HG02571 (cell line): ENCODE measurements at regions not wholly inside any gene's neighbourhood (a gene's known extent, or its start where the extent isn't known, plus 50 kb on each side); places are given as distances from the start of the nearest gene placed in this dataset.
A peak's percentile ranks its signal among the peaks of the same experiment; 100 is the strongest.

Experiments
- ATAC-seq: cut with Tn5 transposase; IDR thresholded peaks from one replicate; pipeline ENCODE4 v1.9.1; 2021; ENCODE audit warnings: mild to moderate bottlenecking, moderate library complexity; ENCODE audit not compliant: unreplicated experiment

DNA sequence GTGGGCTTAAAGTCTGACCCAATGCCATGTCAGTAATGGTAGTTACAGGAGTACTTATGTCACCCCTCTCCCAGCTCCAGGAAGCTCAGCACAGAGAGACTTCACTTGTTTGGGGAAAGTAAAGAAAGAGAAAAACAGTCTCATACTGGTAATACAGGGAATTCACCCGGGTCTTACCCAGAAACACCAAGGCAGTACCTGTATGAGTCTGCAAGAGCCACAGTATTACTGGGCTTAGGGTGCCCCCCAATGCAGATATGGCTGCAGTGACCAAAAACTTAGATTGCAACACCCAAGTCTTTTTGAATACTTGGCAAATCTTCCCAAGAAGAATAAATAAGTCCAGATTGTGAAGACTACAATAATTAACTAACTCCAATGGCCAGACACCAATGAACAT, 622.1 kb downstream of the IGSF11 start:
- peak; percentile 97 for ATAC-seq

- no peak for ATAC-seq
Observed at GRCh38 chr3:118425272-118425837, 609.3 kb downstream of the IGSF11 start.

DNA sequence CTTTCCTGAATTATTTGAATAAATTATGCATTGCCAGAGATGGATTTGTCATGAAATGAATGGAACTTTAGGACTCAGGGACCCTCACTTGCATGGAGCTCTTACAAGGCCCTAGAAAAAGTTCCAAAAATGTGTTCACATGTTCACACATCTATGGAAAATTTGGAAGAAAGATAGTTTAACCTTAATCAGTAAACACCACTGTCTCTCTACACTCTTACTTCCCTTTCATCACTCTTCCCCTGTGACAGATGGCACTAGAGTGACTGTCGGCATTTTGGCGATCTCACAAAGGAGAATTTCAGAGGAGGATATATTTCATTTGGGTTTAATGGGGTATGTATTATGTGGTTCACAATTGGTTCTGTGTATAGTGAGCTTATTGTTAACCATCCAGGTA, 600.8 kb downstream of the IGSF11 start:
- ATAC-seq, result no peak

DNA sequence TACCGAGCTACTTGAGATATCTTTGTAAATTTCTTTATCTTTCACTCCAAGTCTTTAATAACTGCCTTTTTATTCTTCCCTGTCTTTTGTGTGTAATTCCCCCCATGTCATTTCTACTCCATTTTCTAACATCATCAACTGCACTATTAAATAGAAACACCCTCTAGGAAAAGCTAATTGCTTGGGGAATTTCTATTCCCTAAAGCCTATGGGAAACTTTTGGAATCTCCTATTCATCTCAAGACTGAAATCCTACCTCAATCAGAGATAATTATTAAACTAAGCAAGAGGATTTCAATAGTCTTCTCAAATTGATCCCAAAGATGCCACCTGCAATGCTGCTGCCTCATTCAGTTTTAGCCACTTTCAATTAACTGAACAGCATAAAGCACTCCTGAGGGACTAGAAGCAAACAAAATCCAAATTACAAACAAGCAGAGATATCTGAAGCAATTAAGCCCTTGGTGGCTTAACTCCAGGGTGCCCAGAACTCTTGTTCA, 598.7 kb downstream of the IGSF11 start:
- no peak for ATAC-seq

DNA sequence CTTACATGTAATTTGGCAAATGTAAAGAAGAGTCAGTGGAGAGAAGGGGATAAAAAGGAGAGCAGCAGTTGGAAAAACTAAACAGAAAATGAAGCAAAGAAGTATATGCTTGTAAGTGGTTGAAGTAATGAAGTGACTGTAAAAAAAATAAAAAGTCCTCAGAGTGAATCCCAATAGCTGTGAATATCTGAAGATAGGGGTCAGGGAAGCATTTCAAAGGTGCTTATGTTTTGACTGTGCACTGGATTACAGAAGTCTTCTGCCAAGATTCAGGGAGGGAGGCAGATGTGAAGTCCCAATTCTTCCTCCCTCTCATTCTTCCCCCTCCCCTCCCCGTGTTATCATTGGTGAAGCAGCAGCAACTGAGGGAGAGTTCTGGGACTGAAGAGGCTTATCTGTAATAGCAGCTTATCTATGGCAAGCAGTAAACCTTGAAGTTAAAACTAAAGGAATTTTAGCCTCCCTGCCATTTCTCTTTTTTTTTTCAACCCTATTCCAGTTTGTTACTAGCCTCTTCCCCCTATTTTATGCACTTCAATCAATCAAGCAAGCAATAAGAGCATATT, 597.9 kb downstream of the IGSF11 start:
- no peak for ATAC-seq

GRCh38 chr3:118445036-118445435, 589.6 kb downstream of the IGSF11 start:
- no peak for ATAC-seq

GRCh38 chr3:118447339-118447738, 587.3 kb downstream of the IGSF11 start:
- no peak for ATAC-seq

- ATAC-seq, result no peak
Observed at GRCh38 chr3:118466795-118467330, 567.8 kb downstream of the IGSF11 start.

DNA sequence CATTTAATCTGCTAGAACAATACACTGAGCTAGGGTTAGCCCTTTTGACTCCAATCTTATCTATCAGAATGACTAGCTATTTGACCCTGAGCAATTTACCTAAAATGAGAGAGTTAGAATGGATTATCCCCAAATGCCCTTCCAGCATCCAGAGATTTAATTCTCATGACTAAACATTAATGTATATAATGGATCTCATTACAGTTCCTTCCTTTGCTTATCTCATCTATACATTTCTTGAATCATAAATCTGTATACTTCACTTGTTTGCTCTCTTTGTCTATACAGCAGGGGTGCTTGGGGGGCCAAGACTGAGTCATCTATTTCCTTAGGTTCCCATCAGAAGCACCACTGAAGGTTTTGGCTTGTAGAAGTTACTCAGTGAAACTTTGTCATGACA, 565.8 kb downstream of the IGSF11 start:
- no peak for ATAC-seq

DNA sequence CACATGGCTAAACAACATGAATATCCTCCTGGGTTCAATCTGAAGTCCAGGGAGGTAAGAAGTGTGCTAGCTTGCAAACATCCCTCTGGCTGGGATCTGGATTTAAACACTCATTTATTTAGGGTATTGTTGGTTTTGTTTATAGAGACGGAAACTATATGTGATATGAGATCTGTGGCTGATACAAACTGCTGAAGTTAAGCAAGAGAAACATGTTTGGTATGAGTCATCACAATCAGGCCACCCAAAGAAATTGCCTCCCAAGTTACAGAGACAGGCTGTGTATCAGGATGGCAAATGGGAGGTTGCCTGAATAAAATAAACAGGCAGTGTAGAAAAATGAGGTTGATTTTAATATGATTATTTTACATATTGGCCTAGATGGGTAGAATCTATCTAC, 562.1 kb downstream of the IGSF11 start:
- no peak for ATAC-seq

GRCh38 chr3:118473343-118473742, 561.3 kb downstream of the IGSF11 start:
- no peak for ATAC-seq

DNA sequence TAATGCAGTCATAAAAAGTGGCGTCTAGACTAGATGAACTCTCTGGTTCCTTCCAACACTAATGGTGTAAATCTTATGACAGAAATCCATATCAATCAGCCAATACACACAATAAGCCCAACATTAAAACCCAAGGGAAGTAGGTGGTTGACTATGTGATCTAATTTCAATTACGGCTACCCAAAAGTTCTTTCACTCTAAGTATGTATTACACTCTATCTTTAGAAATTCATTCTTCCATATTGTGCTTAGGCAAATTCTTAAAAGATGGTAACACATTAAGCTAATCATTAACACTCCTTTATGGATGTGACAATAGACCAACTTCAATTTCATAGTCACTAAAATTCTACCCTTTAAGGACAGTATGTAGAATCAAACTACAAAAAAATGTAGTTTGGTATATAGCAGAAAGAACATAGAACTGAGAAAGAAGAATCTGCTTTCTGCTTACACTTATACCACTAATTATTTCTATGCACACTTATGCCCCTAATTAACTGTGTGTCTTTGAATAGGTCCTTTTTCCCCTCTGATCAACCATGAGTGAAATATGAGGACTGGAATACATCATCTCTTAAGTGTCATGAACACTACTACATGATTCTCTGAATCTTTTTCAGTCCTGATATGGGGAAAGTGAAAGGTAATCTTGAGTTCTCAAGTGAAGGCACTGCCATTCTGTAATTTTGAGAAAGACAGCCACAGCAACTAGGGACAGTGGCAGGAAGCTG, 557.6 kb downstream of the IGSF11 start:
- ATAC-seq, result no peak

DNA sequence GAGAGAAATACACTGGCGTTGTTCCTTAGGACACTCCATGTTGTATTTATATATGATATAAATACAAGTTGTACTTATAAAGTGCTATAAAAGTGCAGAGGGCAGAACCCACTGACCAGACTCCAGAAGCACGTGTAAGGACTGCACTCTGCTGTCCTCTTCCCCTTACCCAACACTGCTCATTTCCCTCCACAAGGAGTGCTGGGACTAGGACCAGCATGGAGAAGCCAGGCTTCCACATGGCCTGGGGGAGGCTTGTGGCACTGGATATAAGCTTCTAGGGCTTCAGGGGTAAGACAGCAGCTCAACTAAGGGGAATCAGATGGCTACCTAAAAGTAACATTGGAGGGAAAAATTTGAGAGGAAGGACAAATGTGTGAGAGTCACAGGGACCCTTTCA, 556.9 kb downstream of the IGSF11 start:
- ATAC-seq, result no peak

- no peak for ATAC-seq
Observed at GRCh38 chr3:118478706-118479276, 555.9 kb downstream of the IGSF11 start.

DNA sequence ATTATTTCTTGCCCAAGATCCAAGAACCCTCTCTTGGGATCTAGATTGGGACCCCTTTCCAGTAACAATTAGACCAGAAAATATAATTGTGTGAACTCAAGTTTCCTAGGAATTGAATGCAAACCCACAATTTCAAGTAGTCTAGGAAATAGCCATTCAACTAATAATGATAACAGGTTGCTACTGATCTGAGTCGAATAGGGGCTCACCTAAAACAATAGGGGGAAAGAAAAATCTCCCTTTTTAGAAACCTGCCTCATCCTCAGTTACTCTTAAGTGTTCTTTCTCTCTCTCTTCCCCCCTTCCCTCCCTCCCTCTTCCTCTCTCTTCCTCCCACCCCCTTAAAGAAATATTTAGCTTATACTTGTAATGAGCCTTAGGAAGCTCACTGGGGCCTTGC, 555.3 kb downstream of the IGSF11 start:
- ATAC-seq, result no peak

- ATAC-seq, result no peak
Observed at GRCh38 chr3:118480101-118480860, 554.4 kb downstream of the IGSF11 start.

- ATAC-seq, result no peak
Observed at GRCh38 chr3:118485693-118486092, 549.0 kb downstream of the IGSF11 start.

GRCh38 chr3:118487734-118488133, 546.9 kb downstream of the IGSF11 start:
- no peak for ATAC-seq

GRCh38 chr3:118488732-118489131, 545.9 kb downstream of the IGSF11 start:
- no peak for ATAC-seq

DNA sequence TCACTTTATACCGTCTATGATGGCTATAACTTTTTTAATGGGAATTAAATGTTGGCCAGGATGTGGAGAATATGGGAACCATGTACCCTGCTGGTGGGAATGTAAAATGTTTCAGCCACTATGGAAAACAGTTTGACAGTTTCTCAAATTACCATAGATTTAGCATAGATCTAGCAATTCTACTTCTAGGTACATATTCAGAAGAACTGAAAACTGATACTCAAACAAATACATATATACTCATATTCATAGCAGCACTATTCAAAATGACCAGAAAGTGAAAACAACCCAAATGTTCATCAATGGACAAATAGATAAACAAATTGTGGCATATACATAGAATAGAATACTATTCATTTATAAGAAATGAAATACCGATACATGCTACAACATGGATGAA, 539.4 kb downstream of the IGSF11 start:
- no peak for ATAC-seq

- no peak for ATAC-seq
Observed at GRCh38 chr3:118497274-118497673, 537.4 kb downstream of the IGSF11 start.
